Ovary (tissue), 7 donors: ENCODE measurements at regions not wholly inside any gene's neighbourhood (a gene's known extent, or its start where the extent isn't known, plus 50 kb on each side); places are given as distances from the start of the nearest gene placed in this dataset.

Source experiments
- DNase-seq, 5 donors: peaks; one replicate each; pipeline ENCODE4 v3.0.0-alpha.2; 2019 to 2020
- H3K27ac ChIP-seq, 2 donors: fragments of 200-600 bp; one replicate each; pipeline versions ENCODE4 v1.5.1 to v1.8.0; 2019 to 2022
- H3K27me3 ChIP-seq: fragments of 200-600 bp; one replicate; pipeline ENCODE4 v1.8.0; 2022
- H3K36me3 ChIP-seq: fragments of 200-600 bp; sonication (generic); one replicate; pipeline ENCODE4 v1.5.1; 2019
- H3K4me1 ChIP-seq: one replicate; pipeline ENCODE4 v1.8.1; 2013; ENCODE audit warnings: mild to moderate bottlenecking, moderate library complexity; ENCODE audit not compliant: insufficient read depth
- H3K4me3 ChIP-seq: fragments of 200-600 bp; sonication (generic); one replicate; pipeline ENCODE4 v1.5.1; 2017
- H3K9me3 ChIP-seq, 2 donors: fragments of 200-600 bp in 1 of 2; sonication (generic) in 1 of 2; one replicate each; pipeline versions ENCODE4 v1.5.1 to v1.8.1; 2013 to 2019; ENCODE audit warnings: mild to moderate bottlenecking in 1 of 2, moderate library complexity in 1 of 2
- EP300 ChIP-seq: sonication (generic); formaldehyde crosslinking; IDR thresholded peaks from one replicate; pipeline ENCODE4 v1.6.1; 2017; ENCODE audit warnings: antibody characterized with exemption
- POLR2A ChIP-seq: fragments of 450-650 bp; IDR thresholded peaks from one replicate; pipeline ENCODE4 v1.6.1; 2017; ENCODE audit warnings: antibody characterized with exemption, mild to moderate bottlenecking, moderate library complexity
- WGBS, 3 donors: extraction: QIAGEN DNeasy Blood & Tissue Kit in 1 of 3; methylation state at CpG; one replicate each; pipeline versions ENCODE4 v1.1.5 to v1.1.7; 2013 to 2017; 5-methylcytosine and 5-hydroxymethylcytosine counted together
- intact Hi-C, 4 donors: fragments of 100-400 bp; cut with DNase I; formaldehyde crosslinking; loops; one replicate each; pipeline versions ENCODE4 v1.11.0 to v1.15.1; 2022 to 2023
- TF ChIP-seq, protein P1 (sequence below), 3 donors: fragments of 450-650 bp in 2 of 3; fragments of 200-600 bp in 1 of 3; IDR thresholded peaks; one replicate each; pipeline versions ENCODE4 v1.5.1 to v1.8.0; 2016 to 2022; ENCODE audit warnings: antibody characterized with exemption in 3 of 3, mild to moderate bottlenecking in 1 of 3
- donor health status: DM: no; HTN: no; CAD: no; lungs with moderate emphysema.
- donor health status: DM: no; HTN: no; CAD: no.
- donor health status: Bipolar disorder and iron deficiency.
- donor health status: DM: no; HTN: no; CAD: no.
- donor health status: DM: yes; HTN: yes; CAD: no.

DNA sequence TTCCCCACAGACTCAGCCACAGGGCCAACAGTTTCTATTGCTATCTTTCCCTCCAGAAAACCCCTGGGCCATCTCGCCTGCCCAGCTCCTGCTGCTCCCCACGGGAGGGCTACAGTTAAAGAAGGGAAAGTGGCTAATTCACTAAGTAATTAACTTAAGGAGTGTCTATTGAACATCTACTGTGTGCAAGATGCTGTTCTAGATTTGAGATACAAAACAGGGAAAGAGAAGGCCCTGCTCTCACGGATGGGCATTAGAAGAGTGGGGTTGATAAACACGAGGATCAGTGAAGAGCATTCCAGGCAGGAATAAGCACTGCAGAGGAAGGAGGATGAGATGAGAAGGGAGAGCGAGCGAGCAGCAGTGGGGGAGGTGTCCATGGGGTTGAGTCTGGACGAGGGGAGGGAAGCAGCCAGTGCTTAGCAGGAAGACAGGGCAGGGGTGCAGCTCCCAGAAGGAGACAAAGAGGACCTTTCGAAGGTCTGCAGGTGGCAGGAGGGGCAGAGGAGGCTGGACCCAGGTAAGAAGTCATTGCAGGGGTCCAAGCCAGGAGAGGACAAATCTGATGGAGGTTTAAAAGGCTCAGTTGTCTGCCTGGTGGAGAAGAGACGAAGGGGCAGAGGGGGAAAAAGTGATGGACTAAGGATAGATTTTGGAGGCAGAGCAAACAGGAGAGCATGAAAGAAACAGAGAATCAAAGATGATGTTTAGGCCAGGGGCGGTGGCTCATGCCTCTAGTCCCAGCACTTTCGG lies 64.7 kb downstream of the KLF15 start:
- Histone ChIP-seq H3K9me3 (no peaks in the 10 kb centered on the region), H3K4me3 (no peak overlapping the region), H3K27me3 (no peaks in the 10 kb centered on the region), H3K36me3 (no peaks in the 10 kb centered on the region), H3K4me1 (peaks cover 2% of the 10 kb centered on the region), H3K27ac (no peak overlapping the region)
- 61 to 68% (median 64%) methylated on average over 11 of the region's 11 CpGs for WGBS, 3 donors
- no peak for DNase-seq
- TF ChIP-seq, protein P1, sequence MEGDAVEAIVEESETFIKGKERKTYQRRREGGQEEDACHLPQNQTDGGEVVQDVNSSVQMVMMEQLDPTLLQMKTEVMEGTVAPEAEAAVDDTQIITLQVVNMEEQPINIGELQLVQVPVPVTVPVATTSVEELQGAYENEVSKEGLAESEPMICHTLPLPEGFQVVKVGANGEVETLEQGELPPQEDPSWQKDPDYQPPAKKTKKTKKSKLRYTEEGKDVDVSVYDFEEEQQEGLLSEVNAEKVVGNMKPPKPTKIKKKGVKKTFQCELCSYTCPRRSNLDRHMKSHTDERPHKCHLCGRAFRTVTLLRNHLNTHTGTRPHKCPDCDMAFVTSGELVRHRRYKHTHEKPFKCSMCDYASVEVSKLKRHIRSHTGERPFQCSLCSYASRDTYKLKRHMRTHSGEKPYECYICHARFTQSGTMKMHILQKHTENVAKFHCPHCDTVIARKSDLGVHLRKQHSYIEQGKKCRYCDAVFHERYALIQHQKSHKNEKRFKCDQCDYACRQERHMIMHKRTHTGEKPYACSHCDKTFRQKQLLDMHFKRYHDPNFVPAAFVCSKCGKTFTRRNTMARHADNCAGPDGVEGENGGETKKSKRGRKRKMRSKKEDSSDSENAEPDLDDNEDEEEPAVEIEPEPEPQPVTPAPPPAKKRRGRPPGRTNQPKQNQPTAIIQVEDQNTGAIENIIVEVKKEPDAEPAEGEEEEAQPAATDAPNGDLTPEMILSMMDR (IDR thresholded peaks at IDR 0.05), result no peak
- TF ChIP-seq EP300 (no peak), POLR2A (no peak)
- intact Hi-C loops, result no loop called here

DNA sequence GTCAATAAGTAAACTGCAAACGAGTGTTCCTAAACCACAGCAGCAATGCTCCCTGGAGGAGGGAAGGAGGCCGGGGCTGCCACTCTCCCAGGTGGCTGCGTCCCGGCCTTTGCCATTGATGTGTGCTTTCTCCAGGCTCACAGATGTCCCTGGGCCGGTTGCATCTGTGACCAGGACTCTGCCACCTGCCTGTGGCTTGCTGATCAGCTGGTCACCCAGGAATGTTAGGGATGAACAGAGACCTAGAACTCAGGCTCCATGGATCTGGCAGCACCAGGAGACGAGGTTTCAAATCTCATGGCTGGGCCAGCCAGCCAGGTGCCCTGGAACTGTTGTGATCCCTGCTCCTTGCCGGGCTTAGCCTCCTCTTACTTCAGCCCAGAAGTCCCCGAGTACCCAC lies 65.7 kb downstream of the KLF15 start:
- no peak for DNase-seq

DNA sequence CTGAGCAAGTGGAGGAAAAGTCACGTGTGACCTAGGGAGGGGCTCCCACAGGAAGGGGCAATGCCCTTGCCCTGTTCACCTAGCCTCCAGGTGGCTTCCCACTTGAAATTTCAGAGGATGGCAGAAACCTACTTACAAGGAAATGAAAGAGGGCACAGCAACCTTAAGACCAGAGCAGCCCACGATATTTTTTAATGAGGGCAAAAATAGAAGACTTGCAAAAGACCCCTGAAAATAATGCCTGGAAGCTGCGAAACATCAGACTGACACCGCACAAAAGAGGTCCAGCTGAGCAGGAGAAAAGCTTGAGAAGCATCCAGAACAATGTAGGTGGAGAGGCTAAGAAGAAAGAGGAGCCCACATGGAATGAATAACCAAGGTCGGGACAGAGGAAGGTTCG lies 66.1 kb downstream of the KLF15 start:
- H3K27me3 ChIP-seq, result no peaks in the 10 kb centered on the region
- TF ChIP-seq POLR2A (no peak), EP300 (no peak)
- TF ChIP-seq, protein P1 (IDR thresholded peaks at IDR 0.05), result no peak
- intact Hi-C loops, result no loop called here
- WGBS, 3 donors, result 26 to 40% (median 33%) methylated on average over 6 of the region's 6 CpGs
- no peak for DNase-seq
- no peak overlapping the region for H3K27ac ChIP-seq
- peaks cover 4% of the 10 kb centered on the region for H3K4me1 ChIP-seq
- no peak overlapping the region for H3K4me3 ChIP-seq
- H3K9me3 ChIP-seq, result no peaks in the 10 kb centered on the region
- H3K36me3 ChIP-seq, result no peaks in the 10 kb centered on the region

More for the DNA sequence above, 65.7 kb downstream of the KLF15 start:
- H3K27me3 ChIP-seq, result no peaks in the 10 kb centered on the region
- intact Hi-C loops, result no loop called here
- H3K4me1 ChIP-seq, result peaks cover 4% of the 10 kb centered on the region
- no peaks in the 10 kb centered on the region for H3K9me3 ChIP-seq
- H3K27ac ChIP-seq, result no peak overlapping the region
- H3K4me3 ChIP-seq, result no peak overlapping the region
- no peak for TF ChIP-seq EP300
- no peak for TF ChIP-seq POLR2A
- TF ChIP-seq, protein P1 (IDR thresholded peaks at IDR 0.05), result no peak
- H3K36me3 ChIP-seq, result no peaks in the 10 kb centered on the region
- WGBS, 3 donors, result 40 to 60% (median 59%) methylated on average over 8 of the region's 8 CpGs

DNA sequence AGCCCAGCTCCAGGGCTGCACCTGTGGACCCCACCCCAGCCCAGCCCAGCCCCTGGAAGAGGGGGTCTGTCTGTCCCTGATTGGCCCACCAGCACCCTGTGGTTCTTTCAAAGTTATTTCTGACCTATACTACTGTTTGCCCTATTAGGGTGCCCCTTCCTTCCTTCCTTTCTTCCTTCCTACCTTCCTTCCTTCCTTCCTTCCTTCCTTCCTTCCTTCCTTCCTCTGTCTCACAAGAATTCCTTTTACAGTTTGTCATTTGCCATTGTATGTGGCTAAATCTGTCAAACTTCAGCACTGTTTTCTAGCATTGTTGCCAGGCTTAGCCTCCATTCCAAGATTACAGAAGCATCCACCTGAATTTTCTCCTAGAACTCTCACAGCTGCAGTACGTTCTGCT lies 66.9 kb downstream of the KLF15 start:
- H3K4me1 ChIP-seq, result peaks cover 4% of the 10 kb centered on the region
- no peaks in the 10 kb centered on the region for H3K36me3 ChIP-seq
- 33 to 36% (median 34%) methylated on average over 1 of the region's 1 CpG for WGBS, 3 donors
- no peaks in the 10 kb centered on the region for H3K9me3 ChIP-seq
- no peak overlapping the region for H3K27ac ChIP-seq
- H3K4me3 ChIP-seq, result no peak overlapping the region
- DNase-seq, result no peak
- no peaks in the 10 kb centered on the region for H3K27me3 ChIP-seq
- TF ChIP-seq, protein P1 (IDR thresholded peaks at IDR 0.05), result no peak
- intact Hi-C loops, result no loop called here
